ENCODE measurements at regions not wholly inside any gene's neighbourhood (a gene's known extent, or its start where the extent isn't known, plus 50 kb on each side); places are given as distances from the start of the nearest gene placed in this dataset.

DNA sequence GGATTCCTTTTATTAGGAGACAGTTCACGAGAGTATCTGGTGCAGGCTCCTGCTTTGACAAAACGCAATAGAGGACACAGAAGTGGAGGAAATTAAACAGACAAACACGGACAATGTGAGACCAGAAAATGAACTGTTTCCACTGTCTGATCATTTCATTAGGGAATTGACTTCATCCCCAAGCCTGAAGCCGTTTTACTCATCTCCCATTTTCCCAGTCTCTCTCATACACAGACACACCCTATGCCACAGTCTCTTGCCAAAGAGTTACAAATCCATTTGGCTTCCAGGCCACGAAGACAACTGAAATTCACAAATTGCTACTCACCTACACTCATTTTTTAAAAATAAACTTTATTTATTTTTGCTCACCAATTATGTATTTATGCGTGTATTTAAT, 1087.8 kb upstream of the TMEM132C start:
- TF ChIP-seq ZFX (IDR thresholded peaks at IDR 0.05; ENCODE audit: borderline replicate concordance): no peak
- TF ChIP-seq, protein P1, sequence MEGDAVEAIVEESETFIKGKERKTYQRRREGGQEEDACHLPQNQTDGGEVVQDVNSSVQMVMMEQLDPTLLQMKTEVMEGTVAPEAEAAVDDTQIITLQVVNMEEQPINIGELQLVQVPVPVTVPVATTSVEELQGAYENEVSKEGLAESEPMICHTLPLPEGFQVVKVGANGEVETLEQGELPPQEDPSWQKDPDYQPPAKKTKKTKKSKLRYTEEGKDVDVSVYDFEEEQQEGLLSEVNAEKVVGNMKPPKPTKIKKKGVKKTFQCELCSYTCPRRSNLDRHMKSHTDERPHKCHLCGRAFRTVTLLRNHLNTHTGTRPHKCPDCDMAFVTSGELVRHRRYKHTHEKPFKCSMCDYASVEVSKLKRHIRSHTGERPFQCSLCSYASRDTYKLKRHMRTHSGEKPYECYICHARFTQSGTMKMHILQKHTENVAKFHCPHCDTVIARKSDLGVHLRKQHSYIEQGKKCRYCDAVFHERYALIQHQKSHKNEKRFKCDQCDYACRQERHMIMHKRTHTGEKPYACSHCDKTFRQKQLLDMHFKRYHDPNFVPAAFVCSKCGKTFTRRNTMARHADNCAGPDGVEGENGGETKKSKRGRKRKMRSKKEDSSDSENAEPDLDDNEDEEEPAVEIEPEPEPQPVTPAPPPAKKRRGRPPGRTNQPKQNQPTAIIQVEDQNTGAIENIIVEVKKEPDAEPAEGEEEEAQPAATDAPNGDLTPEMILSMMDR (IDR thresholded peaks at IDR 0.05): no peak
